Breast epithelium (tissue), 3 donors: ENCODE measurements at regions not wholly inside any gene's neighbourhood (a gene's known extent, or its start where the extent isn't known, plus 50 kb on each side); places are given as distances from the start of the nearest gene placed in this dataset.

Experiments used
- CTCF ChIP-seq, 3 donors: fragments of 450-650 bp; IDR thresholded peaks; one replicate each; pipeline ENCODE4 v1.5.1; 2016 to 2017; ENCODE audit warnings: antibody characterized with exemption in 3 of 3, mild to moderate bottlenecking in 3 of 3, moderate library complexity in 3 of 3
- POLR2A ChIP-seq: fragments of 450-650 bp; IDR thresholded peaks from one replicate; pipeline ENCODE4 v1.6.1; 2016; ENCODE audit warnings: antibody characterized with exemption, mild to moderate bottlenecking, moderate library complexity

- TF ChIP-seq CTCF (IDR thresholded peaks at IDR 0.05) (no peak), POLR2A (no peak)
Observed at GRCh38 chr10:3480281-3480989, 304.6 kb downstream of the KLF6 start.
